Thyroid gland (tissue), 4 donors: ENCODE measurements at regions not wholly inside any gene's neighbourhood (a gene's known extent, or its start where the extent isn't known, plus 50 kb on each side); places are given as distances from the start of the nearest gene placed in this dataset.
"Not testable (repeated sequence)": the region's sequence is repeated elsewhere in the genome, so short reads cannot be mapped to it uniquely, and the experiment has no call there.

ENCODE experiments used
- DNase-seq, 2 donors: peaks; one replicate each; pipeline ENCODE4 v3.0.0-alpha.2; 2019
- H3K27ac ChIP-seq, 3 donors: fragments of 200-600 bp; sonication (generic); 1 replicate in 2 of 3; 2 replicates in 1 of 3; pipeline ENCODE4 v1.5.1; 2016 to 2019; ENCODE audit warnings: mild to moderate bottlenecking in 1 of 3, moderate library complexity in 1 of 3
- H3K27me3 ChIP-seq: fragments of 200-600 bp; sonication (generic); one replicate; pipeline ENCODE4 v1.5.1; 2019
- H3K36me3 ChIP-seq, 2 donors: fragments of 200-600 bp; sonication (generic); one replicate each; pipeline ENCODE4 v1.5.1; 2016 to 2019
- H3K4me1 ChIP-seq, 2 donors: fragments of 200-600 bp; sonication (generic); one replicate each; pipeline ENCODE4 v1.5.1; 2017 to 2019
- H3K4me3 ChIP-seq, 3 donors: fragments of 200-600 bp; sonication (generic); replicated peaks in 1 of 3; 1 replicate in 2 of 3; 2 replicates in 1 of 3; pipeline ENCODE4 v1.5.1; 2016; ENCODE audit warnings: mild to moderate bottlenecking in 1 of 3
- H3K9me3 ChIP-seq: fragments of 200-600 bp; sonication (generic); one replicate; pipeline ENCODE4 v1.5.1; 2017
- POLR2A ChIP-seq, 2 donors: fragments of 450-650 bp; IDR thresholded peaks; one replicate each; pipeline ENCODE4 v1.6.1; 2017; ENCODE audit warnings: antibody characterized with exemption in 2 of 2, mild to moderate bottlenecking in 2 of 2, moderate library complexity in 1 of 2
- WGBS, 2 donors: methylation state at CpG; one replicate each; pipeline ENCODE4 v1.1.5; 2017; 5-methylcytosine and 5-hydroxymethylcytosine counted together
- intact Hi-C: fragments of 100-400 bp; cut with DNase I; formaldehyde crosslinking; loops from one replicate; pipeline ENCODE4 v1.15.1; 2023
- TF ChIP-seq, protein P1 (sequence below), 6 experiments: fragments of 200-600 bp in 3 of 6; fragments of 450-650 bp in 3 of 6; sonication (generic) in 3 of 6; IDR thresholded peaks; one replicate each; pipeline ENCODE4 v1.5.1; 2016 to 2019; ENCODE audit warnings: antibody characterized with exemption in 6 of 6, mild to moderate bottlenecking in 2 of 6, inconsistent platforms in 1 of 6, moderate library complexity in 1 of 6

DNA sequence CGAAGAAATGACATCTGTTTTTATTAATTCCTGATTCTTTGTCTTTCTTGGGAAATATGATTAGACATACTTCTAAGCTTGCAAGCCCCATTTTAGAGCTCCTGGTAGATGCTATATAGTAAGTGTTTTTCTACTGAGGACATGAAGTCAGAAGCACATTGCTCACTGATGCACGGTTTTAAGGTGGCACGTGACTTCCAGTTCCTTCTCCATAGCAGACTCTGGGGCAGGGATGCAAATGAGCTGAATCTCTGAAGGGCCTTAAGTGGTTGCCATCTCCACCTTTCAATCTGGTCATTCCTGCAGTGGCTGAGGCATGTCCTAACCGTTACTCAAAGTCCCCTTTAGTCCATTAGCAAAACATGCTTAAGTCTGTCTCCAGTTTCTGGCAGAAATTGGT is 421.2 kb upstream of the HTR1E start:
- WGBS, 2 donors, result 57 to 86% methylated on average over 4 of the region's 4 CpGs
- H3K27ac ChIP-seq, result no peak overlapping the region
- H3K9me3 ChIP-seq, result no peaks in the 10 kb centered on the region
- no peaks in the 10 kb centered on the region for H3K36me3 ChIP-seq
- H3K4me3 ChIP-seq, result no peak overlapping the region
- no peak for TF ChIP-seq POLR2A (IDR thresholded peaks at IDR 0.05)
- TF ChIP-seq, protein P1, sequence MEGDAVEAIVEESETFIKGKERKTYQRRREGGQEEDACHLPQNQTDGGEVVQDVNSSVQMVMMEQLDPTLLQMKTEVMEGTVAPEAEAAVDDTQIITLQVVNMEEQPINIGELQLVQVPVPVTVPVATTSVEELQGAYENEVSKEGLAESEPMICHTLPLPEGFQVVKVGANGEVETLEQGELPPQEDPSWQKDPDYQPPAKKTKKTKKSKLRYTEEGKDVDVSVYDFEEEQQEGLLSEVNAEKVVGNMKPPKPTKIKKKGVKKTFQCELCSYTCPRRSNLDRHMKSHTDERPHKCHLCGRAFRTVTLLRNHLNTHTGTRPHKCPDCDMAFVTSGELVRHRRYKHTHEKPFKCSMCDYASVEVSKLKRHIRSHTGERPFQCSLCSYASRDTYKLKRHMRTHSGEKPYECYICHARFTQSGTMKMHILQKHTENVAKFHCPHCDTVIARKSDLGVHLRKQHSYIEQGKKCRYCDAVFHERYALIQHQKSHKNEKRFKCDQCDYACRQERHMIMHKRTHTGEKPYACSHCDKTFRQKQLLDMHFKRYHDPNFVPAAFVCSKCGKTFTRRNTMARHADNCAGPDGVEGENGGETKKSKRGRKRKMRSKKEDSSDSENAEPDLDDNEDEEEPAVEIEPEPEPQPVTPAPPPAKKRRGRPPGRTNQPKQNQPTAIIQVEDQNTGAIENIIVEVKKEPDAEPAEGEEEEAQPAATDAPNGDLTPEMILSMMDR (IDR thresholded peaks at IDR 0.05), result no peak
- H3K4me1 ChIP-seq, result no peaks in the 10 kb centered on the region
- intact Hi-C loops, result no loop called here
- no peak for DNase-seq
- H3K27me3 ChIP-seq, result no peaks in the 10 kb centered on the region

DNA sequence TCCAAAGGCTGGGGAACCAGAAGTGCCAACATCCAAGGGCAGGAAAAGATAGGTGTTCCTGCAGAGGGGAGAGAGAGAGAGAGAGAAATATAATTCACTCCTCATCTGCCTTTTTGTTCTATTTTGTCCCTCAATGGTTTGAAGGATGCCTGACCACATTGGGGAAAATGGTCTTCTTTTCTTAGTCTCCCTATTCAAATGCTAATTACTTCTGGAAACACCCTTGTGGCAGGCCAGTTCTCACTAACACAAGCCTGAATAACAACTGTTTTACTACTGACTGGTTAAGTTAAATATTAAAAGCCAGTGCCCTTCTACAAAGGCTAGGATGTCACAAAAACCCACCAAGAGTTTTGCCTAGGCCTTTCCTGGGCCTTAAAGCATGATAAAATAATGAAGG is 425.4 kb upstream of the HTR1E start:
- Histone ChIP-seq H3K27ac (no peak overlapping the region), H3K9me3 (no peaks in the 10 kb centered on the region), H3K4me1 (no peaks in the 10 kb centered on the region), H3K4me3 (no peak overlapping the region), H3K36me3 (no peaks in the 10 kb centered on the region), H3K27me3 (no peaks in the 10 kb centered on the region)
- no peak for DNase-seq
- intact Hi-C loops, result no loop called here
- TF ChIP-seq, protein P1 (IDR thresholded peaks at IDR 0.05), result no peak
- no peak for TF ChIP-seq POLR2A (IDR thresholded peaks at IDR 0.05)

DNA sequence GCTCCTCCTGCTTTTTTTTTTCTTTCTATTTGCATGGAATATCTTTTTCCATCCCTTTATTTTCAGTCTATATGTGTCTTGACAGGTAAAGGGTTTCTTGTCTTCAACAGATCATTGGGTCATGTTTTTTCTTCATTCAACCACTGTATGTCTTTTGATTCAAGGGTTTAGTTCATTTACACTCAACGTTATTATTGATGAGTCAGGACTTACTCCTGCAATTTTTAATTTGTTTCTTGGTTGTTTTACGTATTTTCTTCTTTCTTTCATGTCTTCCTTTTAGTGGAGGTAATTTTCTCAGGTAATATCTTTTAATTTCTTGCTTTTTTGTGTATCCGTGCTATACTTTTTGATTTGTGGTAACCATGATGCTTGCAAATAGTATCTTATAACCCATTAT is 429.1 kb upstream of the HTR1E start:
- 81 to 83% methylated on average over 3 of the region's 3 CpGs for WGBS, 2 donors
- Histone ChIP-seq H3K9me3 (no peaks in the 10 kb centered on the region), H3K27me3 (no peaks in the 10 kb centered on the region), H3K4me1 (no peaks in the 10 kb centered on the region), H3K27ac (no peak overlapping the region), H3K36me3 (no peaks in the 10 kb centered on the region), H3K4me3 (no peak overlapping the region)
- no peak for DNase-seq
- intact Hi-C loops, result no loop called here
- no peak for TF ChIP-seq POLR2A (IDR thresholded peaks at IDR 0.05)
- TF ChIP-seq, protein P1 (IDR thresholded peaks at IDR 0.05), result no peak

DNA sequence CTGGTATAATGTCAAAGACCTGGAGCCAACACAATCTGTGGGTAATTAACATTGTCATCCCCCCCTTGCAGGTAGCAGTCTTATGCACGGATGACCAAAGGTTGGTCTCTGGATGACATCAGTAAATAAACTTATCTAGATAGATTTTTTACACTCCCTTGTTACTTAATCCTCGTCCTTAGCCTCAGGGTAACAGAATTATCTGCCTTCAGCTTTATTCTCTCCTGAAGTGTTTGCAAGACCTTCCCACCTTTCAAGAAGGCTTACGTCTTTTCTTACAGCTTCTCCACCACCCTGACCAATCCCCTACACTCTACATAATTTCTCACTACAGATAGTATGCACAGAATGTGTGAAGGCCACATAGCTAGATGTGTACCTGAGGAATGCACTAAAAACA is 434.8 kb upstream of the HTR1E start:
- Histone ChIP-seq H3K9me3 (no peaks in the 10 kb centered on the region), H3K4me1 (no peaks in the 10 kb centered on the region), H3K27ac (no peak overlapping the region), H3K27me3 (no peaks in the 10 kb centered on the region), H3K4me3 (no peak overlapping the region), H3K36me3 (no peaks in the 10 kb centered on the region)
- intact Hi-C loops, result no loop called here
- 53 to 60% methylated on average over 3 of the region's 3 CpGs for WGBS, 2 donors
- TF ChIP-seq POLR2A (IDR thresholded peaks at IDR 0.05), result no peak
- TF ChIP-seq, protein P1 (IDR thresholded peaks at IDR 0.05), result no peak
- no peak for DNase-seq

DNA sequence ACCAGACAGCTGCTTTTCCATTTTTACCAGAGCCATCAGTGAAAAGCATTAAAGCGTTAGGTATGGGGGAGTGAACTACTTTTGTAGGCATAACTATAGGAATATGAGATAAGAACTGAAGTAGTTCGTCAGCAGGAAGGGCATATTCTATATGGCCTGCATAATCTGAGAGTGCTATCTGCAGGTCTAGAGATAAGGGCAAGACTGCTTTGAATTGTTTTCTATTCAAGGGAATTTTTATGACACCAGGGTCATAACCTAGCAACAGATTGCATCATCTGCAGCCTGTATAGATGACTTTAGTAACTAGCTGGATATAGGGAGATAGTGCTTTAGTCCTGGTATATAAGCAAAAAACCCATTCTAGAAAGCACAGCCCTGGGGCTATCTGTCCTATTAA is 437.3 kb upstream of the HTR1E start:
- no peak overlapping the region for H3K27ac ChIP-seq
- H3K36me3 ChIP-seq, result no peaks in the 10 kb centered on the region
- H3K4me3 ChIP-seq, result no peak overlapping the region
- 73 to 77% methylated on average over 2 of the region's 2 CpGs for WGBS, 2 donors
- intact Hi-C loops, result no loop called here
- TF ChIP-seq, protein P1 (IDR thresholded peaks at IDR 0.05), result no peak
- TF ChIP-seq POLR2A (IDR thresholded peaks at IDR 0.05), result no peak
- no peaks in the 10 kb centered on the region for H3K27me3 ChIP-seq
- no peak for DNase-seq
- no peaks in the 10 kb centered on the region for H3K9me3 ChIP-seq
- no peaks in the 10 kb centered on the region for H3K4me1 ChIP-seq

DNA sequence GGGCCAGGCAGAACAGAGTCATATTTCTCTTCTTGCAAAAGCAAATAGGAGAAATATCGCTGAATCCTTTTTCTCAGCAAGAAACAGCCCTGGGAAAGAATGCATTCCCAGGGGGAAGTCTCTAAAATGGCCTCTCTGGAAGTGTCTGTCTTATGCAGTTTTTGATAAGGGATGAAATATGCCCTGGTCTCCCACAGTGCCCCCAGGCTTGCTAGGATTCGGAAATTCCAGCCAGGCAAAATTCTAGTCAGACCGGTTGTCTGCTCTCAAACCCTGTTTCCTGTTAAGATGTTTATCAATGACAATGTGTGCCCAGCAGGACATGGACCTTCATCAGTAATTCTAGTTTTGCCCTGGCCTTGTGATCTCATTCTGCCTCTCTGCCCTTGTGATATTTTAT is 448.3 kb upstream of the HTR1E start:
- H3K9me3 ChIP-seq, DNase-seq, H3K4me1 ChIP-seq, H3K27me3 ChIP-seq, intact Hi-C loops, H3K4me3 ChIP-seq, H3K36me3 ChIP-seq, H3K27ac ChIP-seq: not testable (repeated sequence)
- 58 to 68% methylated on average over 3 of the region's 3 CpGs for WGBS, 2 donors
